ENCODE measurements at regions not wholly inside any gene's neighbourhood (a gene's known extent, or its start where the extent isn't known, plus 50 kb on each side); places are given as distances from the start of the nearest gene placed in this dataset.

DNA sequence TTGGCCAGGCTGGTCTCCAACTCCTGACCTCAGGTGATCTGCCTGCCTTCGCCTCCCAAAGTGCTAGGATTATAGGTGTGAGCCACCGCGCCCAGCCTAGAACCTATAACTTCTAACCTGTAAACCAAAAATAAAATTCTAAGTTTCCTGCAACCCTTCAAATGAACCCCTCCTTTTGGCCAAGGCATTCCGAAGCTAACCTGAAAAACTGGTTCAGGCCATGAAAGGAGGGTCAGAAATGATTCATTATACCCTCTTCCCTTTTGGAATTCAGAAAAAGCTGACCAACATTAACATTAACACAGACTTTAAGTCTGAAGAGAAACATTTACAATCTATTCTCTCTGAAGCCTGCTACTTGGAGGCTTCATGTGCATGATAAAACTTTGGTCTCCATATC is 165.1 kb downstream of the TINAG start:
- TF ChIP-seq, protein P1, sequence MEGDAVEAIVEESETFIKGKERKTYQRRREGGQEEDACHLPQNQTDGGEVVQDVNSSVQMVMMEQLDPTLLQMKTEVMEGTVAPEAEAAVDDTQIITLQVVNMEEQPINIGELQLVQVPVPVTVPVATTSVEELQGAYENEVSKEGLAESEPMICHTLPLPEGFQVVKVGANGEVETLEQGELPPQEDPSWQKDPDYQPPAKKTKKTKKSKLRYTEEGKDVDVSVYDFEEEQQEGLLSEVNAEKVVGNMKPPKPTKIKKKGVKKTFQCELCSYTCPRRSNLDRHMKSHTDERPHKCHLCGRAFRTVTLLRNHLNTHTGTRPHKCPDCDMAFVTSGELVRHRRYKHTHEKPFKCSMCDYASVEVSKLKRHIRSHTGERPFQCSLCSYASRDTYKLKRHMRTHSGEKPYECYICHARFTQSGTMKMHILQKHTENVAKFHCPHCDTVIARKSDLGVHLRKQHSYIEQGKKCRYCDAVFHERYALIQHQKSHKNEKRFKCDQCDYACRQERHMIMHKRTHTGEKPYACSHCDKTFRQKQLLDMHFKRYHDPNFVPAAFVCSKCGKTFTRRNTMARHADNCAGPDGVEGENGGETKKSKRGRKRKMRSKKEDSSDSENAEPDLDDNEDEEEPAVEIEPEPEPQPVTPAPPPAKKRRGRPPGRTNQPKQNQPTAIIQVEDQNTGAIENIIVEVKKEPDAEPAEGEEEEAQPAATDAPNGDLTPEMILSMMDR (IDR thresholded peaks at IDR 0.05) = no peak
- TF ChIP-seq POLR2A (IDR thresholded peaks at IDR 0.05) = no peak

Measured in body of pancreas (tissue), 4 donors.